K562 (cell line): ENCODE measurements at regions not wholly inside any gene's neighbourhood (a gene's known extent, or its start where the extent isn't known, plus 50 kb on each side); places are given as distances from the start of the nearest gene placed in this dataset.

Experiments
- ATAC-seq: fragments of 200-7000 bp; cut with Tn5 transposase; 3 replicates; pipeline ENCODE4 v1.9.1; 2020; ENCODE audit warnings: moderate library complexity
- BruUV-seq: library from RNA; stranded (reverse); fragments of 400-500 nt; replicated peaks from 2 replicates; lab custom pipeline; 2021; lab: Mats Ljungman, UMichigan
- CTCF ChIA-PET: fragments of 300-600 bp; formaldehyde crosslinking; extraction: SDS; loops from one replicate; lab custom pipeline; 2021; ENCODE audit warnings: low intra/inter-chr PET ratio; lab: Yijun Ruan, JAX
- POLR2A ChIA-PET: fragments of 300-600, 350-650 bp; sonication (Branson Sonifier 250); formaldehyde crosslinking; extraction: SDS; loops from one replicate; lab custom pipeline; 2021; ENCODE audit warnings: antibody characterized with exemption, inconsistent platforms; lab: Yijun Ruan, JAX
- DNase-seq, 4 experiments: peaks; one replicate each; pipeline versions ENCODE4 v3.0.0 to v3.0.0-alpha.2; 2011 to 2018; ENCODE audit warnings: low spot score in 3 of 4, mixed read lengths in 3 of 4; ENCODE audit errors: extremely low read depth in 1 of 4
- FAIRE-seq: peaks from 2 replicates; lab custom pipeline; 2011; peaks lifted over from hg19 to GRCh38; lab: Jason Lieb, UNC
- H2AFZ ChIP-seq: 2 replicates; pipeline ENCODE4 v1.6.0; 2011; ENCODE audit warnings: low read depth, low read length, control low read depth, inconsistent platforms
- H3K27ac ChIP-seq: fragments of 200-600 bp; 3 replicates; pipeline ENCODE4 v1.8.0; 2011; ENCODE audit warnings: low read depth, mild to moderate bottlenecking, control low read depth, inconsistent platforms, low read length, moderate library complexity, mixed read lengths; ENCODE audit errors: extremely low read depth
- H3K27me3 ChIP-seq, 2 experiments: fragments of 300-600 bp in 1 of 2; 2 replicates in 1 of 2; 3 replicates in 1 of 2; pipeline versions ENCODE4 v1.6.0 to v1.8.0; 2011; ENCODE audit warnings: inconsistent platforms in 2 of 2, low read length in 2 of 2, mild to moderate bottlenecking in 1 of 2, mixed read lengths in 1 of 2, moderate library complexity in 1 of 2; ENCODE audit not compliant: control insufficient read depth in 2 of 2, insufficient read depth in 2 of 2
- H3K36me3 ChIP-seq: fragments of 300-600 bp; 3 replicates; pipeline ENCODE4 v1.8.0; 2011; ENCODE audit warnings: mild to moderate bottlenecking, low read length, inconsistent platforms; ENCODE audit not compliant: control insufficient read depth, insufficient read depth
- H3K4me1 ChIP-seq, 2 experiments: fragments of 200-600 bp in 1 of 2; replicated peaks in 1 of 2; 2 replicates in 1 of 2; 3 replicates in 1 of 2; pipeline versions ENCODE4 v1.5.1 to v1.8.0; 2011; ENCODE audit warnings: inconsistent platforms in 2 of 2, low read length in 2 of 2, mild to moderate bottlenecking in 1 of 2, mixed read lengths in 1 of 2, moderate library complexity in 1 of 2; ENCODE audit not compliant: control insufficient read depth in 2 of 2, insufficient read depth in 2 of 2
- H3K4me2 ChIP-seq: 2 replicates; pipeline ENCODE4 v1.6.1; 2011; ENCODE audit warnings: low read length, control low read depth, inconsistent platforms, mixed read lengths; ENCODE audit not compliant: insufficient read depth
- H3K4me3 ChIP-seq: fragments of 200-600 bp; sonication (generic), shearing (Covaris generic); 2 replicates; pipeline ENCODE4 v1.5.1; 2016; ENCODE audit warnings: control low read depth, inconsistent platforms
- H3K79me2 ChIP-seq: fragments of 200-600 bp; 3 replicates; pipeline ENCODE4 v1.8.0; 2011; ENCODE audit warnings: low read length, inconsistent platforms; ENCODE audit not compliant: control insufficient read depth, insufficient read depth
- H3K9ac ChIP-seq, 2 experiments: 2 replicates each; pipeline versions ENCODE4 v1.6.0 to v1.6.1; 2011; ENCODE audit warnings: low read depth in 2 of 2, low read length in 2 of 2, control low read depth in 1 of 2, inconsistent platforms in 1 of 2, mild to moderate bottlenecking in 1 of 2, mixed read lengths in 1 of 2; ENCODE audit not compliant: insufficient read depth in 1 of 2
- H3K9me1 ChIP-seq: one replicate; pipeline ENCODE4 v1.6.0; 2011; ENCODE audit warnings: inconsistent platforms, mild to moderate bottlenecking, low read length, moderate library complexity; ENCODE audit not compliant: control insufficient read depth, insufficient read depth
- H3K9me3 ChIP-seq: replicated peaks from 2 replicates; pipeline ENCODE4 v1.5.1; 2011; ENCODE audit warnings: low read depth, low read length, inconsistent platforms; ENCODE audit not compliant: control insufficient read depth, insufficient read depth
- H4K20me1 ChIP-seq: replicated peaks from 2 replicates; pipeline ENCODE4 v1.6.1; 2011; ENCODE audit warnings: low read length, inconsistent platforms, mixed read lengths; ENCODE audit not compliant: control insufficient read depth, insufficient read depth
- BCL6 ChIP-seq: fragments of 250-450 bp; sonication (Bioruptor Pico); IDR thresholded peaks from 2 replicates; pipeline ENCODE4 v1.4.0; 2020
- ELF1 ChIP-seq: fragments of 200-800 bp; sonication (Bioruptor generic); IDR thresholded peaks from 2 replicates; pipeline ENCODE4 v1.6.1; 2016; ENCODE audit warnings: missing genetic modification characterization, missing compliant biosample characterization
- FOXA1 ChIP-seq: fragments of 450-650 bp; IDR thresholded peaks from 2 replicates; pipeline ENCODE4 v1.6.1; 2016; ENCODE audit warnings: mild to moderate bottlenecking, borderline replicate concordance
- FOXJ3 ChIP-seq: sonication (generic); formaldehyde crosslinking; IDR thresholded peaks from 2 replicates; pipeline ENCODE4 v1.4.0; 2020; ENCODE audit warnings: mild to moderate bottlenecking, missing genetic modification reagents
- ILF3 ChIP-seq: fragments of 450-650 bp; IDR thresholded peaks from 2 replicates; pipeline ENCODE4 v1.6.1; 2018; ENCODE audit warnings: antibody characterized with exemption, mild to moderate bottlenecking, moderate library complexity, borderline replicate concordance
- IRF1 ChIP-seq: sonication (generic); formaldehyde crosslinking; IDR thresholded peaks from 2 replicates; pipeline ENCODE4 v1.8.0; 2022; ENCODE audit warnings: missing genetic modification reagents, mild to moderate bottlenecking, borderline replicate concordance
- L3MBTL2 ChIP-seq: fragments of 450-650 bp; IDR thresholded peaks from 2 replicates; pipeline ENCODE4 v1.6.1; 2016; ENCODE audit warnings: mild to moderate bottlenecking, moderate library complexity
- LARP7 ChIP-seq: fragments of 450-650 bp; IDR thresholded peaks from 2 replicates; pipeline ENCODE4 v1.6.1; 2016
- POLR2A ChIP-seq: fragments of 450-650 bp; conservative IDR thresholded peaks from 2 replicates; pipeline ENCODE4 v1.6.1; 2016
- SAP30 ChIP-seq: fragments of 200-600 bp; sonication (generic); IDR thresholded peaks from 2 replicates; pipeline ENCODE4 v1.6.1; 2012; ENCODE audit warnings: borderline replicate concordance, low read depth, mild to moderate bottlenecking, moderate library complexity, low read length, control low read depth, inconsistent platforms; ENCODE audit not compliant: insufficient read depth, poor library complexity, severe bottlenecking
- STAT5A ChIP-seq: IDR thresholded peaks from 2 replicates; pipeline ENCODE4 v1.6.1; 2012; ENCODE audit warnings: low read length, inconsistent platforms, borderline replicate concordance
- ZBTB26 ChIP-seq: fragments of 450-650 bp; formaldehyde crosslinking; IDR thresholded peaks from 2 replicates; pipeline ENCODE4 v1.4.0; 2022; ENCODE audit warnings: missing genetic modification characterization
- ZFPM2 ChIP-seq: fragments of 250-450 bp; sonication (Bioruptor Pico); IDR thresholded peaks from 2 replicates; pipeline ENCODE4 v1.5.1; 2022; ENCODE audit warnings: mild to moderate bottlenecking
- ZNF318 ChIP-seq, 2 experiments: fragments of 450-650 bp; IDR thresholded peaks; 2 replicates each; pipeline ENCODE4 v1.6.1; 2016; ENCODE audit warnings: mild to moderate bottlenecking in 2 of 2, borderline replicate concordance in 1 of 2, low read depth in 1 of 2, moderate library complexity in 1 of 2
- ZNF780A ChIP-seq: fragments of 250-450 bp; sonication (Bioruptor Pico); IDR thresholded peaks from 2 replicates; pipeline ENCODE4 v1.5.0; 2021; ENCODE audit warnings: mild to moderate bottlenecking
- WGBS: fragments of 100-300 bp; shearing (Covaris generic); methylation state at CpG from one replicate; pipeline ENCODE4 v1.1.6; 2016; ENCODE audit warnings: low coverage, mixed read lengths; ENCODE audit not compliant: insufficient coverage; ENCODE audit errors: missing lambda C conversion rate; 5-methylcytosine and 5-hydroxymethylcytosine counted together
- in situ Hi-C: fragments of 300-500 bp; cut with MboI; formaldehyde crosslinking; loops from 4 replicates; pipeline ENCODE4 v1.15.0; 2018; ENCODE audit warnings: inconsistent platforms, mixed read lengths
- intact Hi-C: fragments of 100-400 bp; cut with micrococcal nuclease; formaldehyde crosslinking; loops from 2 replicates; pipeline ENCODE4 v1.14.2; 2022

- intact Hi-C loops, result no loop called here
- BruUV-seq, result no TSS peak
- ChIA-PET CTCF (no interaction called here), POLR2A (no interaction called here)
- Histone ChIP-seq H4K20me1 (no peaks in the 10 kb centered on the region), H3K27me3 (no peaks in the 10 kb centered on the region), H3K4me2 (no peak overlapping the region), H3K9ac (no peak overlapping the region), H3K79me2 (no peaks in the 10 kb centered on the region), H3K4me1 (no peaks in the 10 kb centered on the region), H3K4me3 (no peak overlapping the region), H3K9me3 (no peaks in the 10 kb centered on the region), H3K27ac (no peak overlapping the region), H3K36me3 (no peaks in the 10 kb centered on the region), H3K9me1 (no peaks in the 10 kb centered on the region), H2AFZ (no peak overlapping the region)
- DNase-seq (no peak), FAIRE-seq (no peak), ATAC-seq (no peak)
- 21% methylated on average over 1 of the region's 1 CpG for WGBS
- in situ Hi-C loops, result no loop called here
- no peak for TF ChIP-seq FOXJ3 (CRISPR knock-in tag)
- TF ChIP-seq SAP30, result no peak
- no peak for TF ChIP-seq STAT5A
- no peak for TF ChIP-seq ILF3
- no peak for TF ChIP-seq ZNF318 (IDR thresholded peaks at IDR 0.05; ENCODE audit: borderline replicate concordance in 1 of 2, low read depth in 1 of 2)
- no peak for TF ChIP-seq LARP7
- no peak for TF ChIP-seq ZNF780A (CRISPR knock-in tag)
- TF ChIP-seq BCL6, result no peak
- TF ChIP-seq L3MBTL2, result no peak
- no peak for TF ChIP-seq ZFPM2 (CRISPR knock-in tag)
- no peak for TF ChIP-seq IRF1 (CRISPR knock-in tag)
- TF ChIP-seq FOXA1, result no peak
- no peak for TF ChIP-seq ZBTB26 (CRISPR knock-in tag)
- no peak for TF ChIP-seq POLR2A
- TF ChIP-seq ELF1 (tag), result no peak
Observed at GRCh38 chr12:70011353-70011752, 186.3 kb downstream of the MYRFL start.
